Stimulated activated CD8-positive, alpha-beta memory T cell treated with anti-CD3 and anti-CD28 coated beads, Interleukin-4, amount 100 ng/mL, for 48 hours (primary cell): ENCODE measurements at regions not wholly inside any gene's neighbourhood (a gene's known extent, or its start where the extent isn't known, plus 50 kb on each side); places are given as distances from the start of the nearest gene placed in this dataset.

Source experiments
- DNase-seq: peaks from one replicate; pipeline ENCODE4 v3.0.0-alpha.2; 2020

DNA sequence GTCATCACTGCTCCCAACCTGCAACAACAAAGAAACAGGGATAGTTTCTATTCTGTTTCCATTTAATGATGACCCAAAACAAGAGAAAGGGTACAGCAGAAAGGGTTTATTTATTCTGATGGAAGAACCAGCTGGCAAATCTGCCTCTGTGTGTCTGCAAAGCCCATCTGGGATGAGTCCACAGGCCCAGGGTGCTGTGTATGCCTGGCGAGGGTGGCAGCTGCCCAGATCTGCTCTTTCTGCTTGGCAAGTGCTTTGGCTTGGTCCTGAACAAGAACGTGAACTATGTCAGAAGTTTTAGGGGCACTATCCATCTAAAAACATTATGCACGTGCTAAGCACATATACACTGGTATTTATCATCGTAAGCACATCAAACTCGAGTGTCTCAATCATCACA, 333.8 kb downstream of the CXCL12 start:
- no peak for DNase-seq

DNA sequence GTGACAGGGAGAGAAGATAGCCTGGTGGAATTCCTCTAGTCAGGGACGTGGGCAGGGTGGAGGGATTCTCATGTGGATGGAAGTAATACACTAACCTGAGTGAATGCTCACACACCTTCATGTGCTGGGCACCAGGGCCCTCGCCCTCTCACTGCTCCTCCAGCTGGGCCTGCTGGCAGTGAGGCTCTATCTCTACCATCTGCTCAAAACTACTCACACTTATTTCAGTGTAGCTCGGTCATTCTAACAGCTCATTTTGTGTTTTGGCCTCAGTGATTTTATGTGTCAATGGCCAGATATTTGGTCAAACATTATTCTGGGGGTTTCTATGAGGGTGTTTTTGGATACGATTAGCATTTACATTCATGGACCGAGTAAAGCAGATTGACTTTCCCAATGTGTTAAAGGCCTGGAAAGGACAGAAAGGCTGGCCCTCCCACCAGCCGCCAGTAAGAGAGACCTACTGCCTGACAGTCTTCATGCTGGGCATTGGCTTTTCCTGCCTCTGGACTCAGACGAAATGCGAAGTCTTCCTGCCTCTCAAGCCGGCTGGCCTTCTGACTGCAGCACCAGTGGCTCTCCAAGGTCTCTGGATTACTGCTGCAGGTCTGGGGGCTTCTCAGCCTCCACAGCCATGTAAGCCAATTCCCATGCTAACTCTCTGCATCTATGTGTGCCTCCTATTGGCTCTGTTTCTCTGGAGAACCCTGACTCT, 335.4 kb downstream of the CXCL12 start:
- DNase-seq = no peak

GRCh38 chr10:44047361-44047760, 337.5 kb downstream of the CXCL12 start:
- no peak for DNase-seq

GRCh38 chr10:44046605-44047004, 338.3 kb downstream of the CXCL12 start:
- no peak for DNase-seq

- no peak for DNase-seq
Measured at GRCh38 chr10:44045020-44045419, 339.9 kb downstream of the CXCL12 start.

GRCh38 chr10:44044549-44044948, 340.3 kb downstream of the CXCL12 start:
- DNase-seq = no peak

- no peak for DNase-seq
Measured at GRCh38 chr10:44043646-44044375, 341.1 kb downstream of the CXCL12 start.

GRCh38 chr10:44042926-44043602, 341.8 kb downstream of the CXCL12 start:
- no peak for DNase-seq

GRCh38 chr10:44042075-44042770, 342.7 kb downstream of the CXCL12 start:
- DNase-seq = no peak

DNA sequence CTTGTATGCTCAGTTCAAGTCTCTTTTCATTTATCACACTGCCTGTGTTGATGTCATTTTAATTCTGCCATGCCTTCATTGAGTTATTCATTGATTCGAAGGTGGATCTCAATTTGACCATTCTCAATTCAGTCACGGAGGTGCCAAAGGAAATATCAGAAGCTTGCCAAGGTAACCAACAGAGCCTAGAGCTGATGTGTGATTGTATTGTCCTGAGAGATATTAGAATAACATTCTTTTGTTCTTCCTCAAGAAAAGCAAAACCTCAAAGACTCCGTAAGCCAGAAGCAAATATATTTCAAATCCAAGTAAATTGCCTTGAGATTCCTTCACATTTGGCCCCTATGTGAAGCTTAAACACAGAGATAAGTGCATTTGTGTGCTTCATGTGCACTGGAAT, 345.3 kb downstream of the CXCL12 start:
- no peak for DNase-seq

GRCh38 chr10:44036425-44036824, 348.5 kb downstream of the CXCL12 start:
- no peak for DNase-seq

- no peak for DNase-seq
Measured at GRCh38 chr10:44035474-44036197, 349.3 kb downstream of the CXCL12 start.

- no peak for DNase-seq
Measured at GRCh38 chr10:44034946-44035345, 350.0 kb downstream of the CXCL12 start.

- no peak for DNase-seq
Measured at GRCh38 chr10:44033008-44033407, 351.9 kb downstream of the CXCL12 start.

- DNase-seq = no peak
Measured at GRCh38 chr10:44032216-44032615, 352.7 kb downstream of the CXCL12 start.

GRCh38 chr10:44030738-44031137, 354.2 kb downstream of the CXCL12 start:
- DNase-seq = no peak

DNA sequence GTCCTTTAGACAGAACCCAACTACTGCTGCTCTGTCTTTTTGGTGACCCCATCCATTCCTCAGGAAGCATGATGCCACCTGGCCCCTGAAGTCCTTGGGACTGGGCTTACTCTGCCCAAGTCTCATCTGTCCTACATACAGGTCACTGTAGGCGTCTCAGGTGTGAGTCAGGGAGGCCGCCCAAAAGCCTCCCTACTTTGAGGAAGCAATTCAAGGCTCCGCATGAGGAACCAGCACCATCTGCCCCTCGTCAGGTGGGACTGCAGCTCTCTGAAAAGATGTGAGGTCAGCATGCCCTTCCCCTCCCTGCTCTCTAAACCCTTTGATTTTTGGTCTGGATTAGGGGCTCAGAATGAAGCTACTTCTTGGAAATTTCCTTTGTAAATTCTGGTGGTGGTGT, 354.8 kb downstream of the CXCL12 start:
- peak; percentile 32 for DNase-seq

DNA sequence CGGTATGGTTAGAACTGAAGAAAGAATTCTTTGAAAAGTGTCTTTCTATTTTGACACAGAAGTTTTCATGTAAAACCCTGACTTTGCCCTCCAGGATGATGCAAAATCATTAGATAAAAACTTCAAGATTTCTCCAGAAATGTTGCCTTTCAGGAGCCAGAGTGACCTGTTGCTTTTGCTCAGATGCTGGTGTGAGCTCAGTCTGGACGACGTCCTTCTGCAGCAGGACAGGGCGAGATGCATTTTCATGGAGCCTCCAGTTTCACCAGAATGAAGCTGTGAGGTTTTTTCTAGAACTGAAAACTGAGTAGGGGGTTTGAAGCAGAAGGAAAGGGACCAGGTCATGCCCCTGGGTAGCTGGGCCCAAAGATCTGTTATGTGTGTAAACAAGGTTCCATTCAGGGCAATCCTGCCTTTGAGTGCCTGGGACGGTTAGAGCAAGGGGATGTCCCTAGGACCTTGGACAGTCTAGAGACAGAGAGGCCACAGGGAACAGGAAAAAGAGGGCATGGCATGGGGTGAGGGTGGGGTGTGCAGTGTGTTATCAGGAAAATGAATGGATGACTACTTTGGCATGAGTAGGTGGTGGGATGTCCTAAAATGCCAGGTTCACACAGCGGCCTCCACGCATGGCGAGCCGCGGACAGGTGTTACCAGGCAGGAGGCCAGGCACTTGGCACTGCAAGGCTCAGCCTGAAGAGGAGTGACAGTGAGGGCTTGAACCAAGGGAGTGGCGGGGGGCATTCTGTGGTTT, 356.3 kb downstream of the CXCL12 start:
- DNase-seq = no peak

GRCh38 chr10:44024356-44025116, 360.4 kb downstream of the CXCL12 start:
- no peak for DNase-seq

GRCh38 chr10:44023517-44023916, 361.4 kb downstream of the CXCL12 start:
- DNase-seq = no peak

- DNase-seq = no peak
Measured at GRCh38 chr10:44022203-44022602, 362.7 kb downstream of the CXCL12 start.
